Stimulated activated naive CD8-positive, alpha-beta T cell treated with anti-CD3 and anti-CD28 coated beads, Interleukin-15, Interleukin-2, amounts not matched to agents 100 ng/mL and 50 ng/mL, for 24 hours (primary cell): ENCODE measurements at regions not wholly inside any gene's neighbourhood (a gene's known extent, or its start where the extent isn't known, plus 50 kb on each side); places are given as distances from the start of the nearest gene placed in this dataset.
"Not testable (repeated sequence)": the region's sequence is repeated elsewhere in the genome, so short reads cannot be mapped to it uniquely, and the experiment has no call there.

Experiments used
- H3K27ac Mint-ChIP-seq: one replicate; pipeline ENCODE4 v1.8.0; 2021; ENCODE audit warnings: mild to moderate bottlenecking, mixed read lengths
- H3K27me3 Mint-ChIP-seq: one replicate; pipeline ENCODE4 v1.8.0; 2021; ENCODE audit warnings: mixed read lengths
- H3K36me3 Mint-ChIP-seq: one replicate; pipeline ENCODE4 v1.8.0; 2021; ENCODE audit warnings: low read depth, mixed read lengths
- H3K4me1 Mint-ChIP-seq: one replicate; pipeline ENCODE4 v1.8.0; 2021; ENCODE audit warnings: low read depth, mixed read lengths
- H3K4me3 Mint-ChIP-seq: one replicate; pipeline ENCODE4 v1.8.0; 2021; ENCODE audit warnings: mild to moderate bottlenecking, mixed read lengths
- H3K9me3 Mint-ChIP-seq: one replicate; pipeline ENCODE4 v1.8.0; 2021; ENCODE audit warnings: mixed read lengths

- no peaks in the 10 kb centered on the region for H3K4me1 Mint-ChIP-seq
- no peaks in the 10 kb centered on the region for H3K36me3 Mint-ChIP-seq
- no peak overlapping the region for H3K27ac Mint-ChIP-seq
- H3K27me3 Mint-ChIP-seq, result no peaks in the 10 kb centered on the region
- H3K9me3 Mint-ChIP-seq, result peaks cover 7% of the 10 kb centered on the region
- no peak overlapping the region for H3K4me3 Mint-ChIP-seq
Observed at GRCh38 chr2:16978301-16978700, 312.7 kb upstream of the CYRIA start.

- Mint-ChIP-seq H3K4me3 (no peak overlapping the region), H3K27ac (no peak overlapping the region), H3K9me3 (peaks cover 7% of the 10 kb centered on the region), H3K4me1 (no peaks in the 10 kb centered on the region), H3K36me3 (no peaks in the 10 kb centered on the region), H3K27me3 (no peaks in the 10 kb centered on the region)
Observed at GRCh38 chr2:16974688-16975087, 309.1 kb upstream of the CYRIA start.

- Mint-ChIP-seq H3K36me3 (no peaks in the 10 kb centered on the region), H3K4me1 (no peaks in the 10 kb centered on the region), H3K9me3 (peaks cover 7% of the 10 kb centered on the region), H3K4me3 (no peak overlapping the region), H3K27me3 (no peaks in the 10 kb centered on the region), H3K27ac (no peak overlapping the region)
Observed at GRCh38 chr2:16973586-16974286, 308.1 kb upstream of the CYRIA start.

- H3K27me3 Mint-ChIP-seq, result no peaks in the 10 kb centered on the region
- H3K27ac Mint-ChIP-seq, result no peak overlapping the region
- no peaks in the 10 kb centered on the region for H3K4me1 Mint-ChIP-seq
- no peak overlapping the region for H3K4me3 Mint-ChIP-seq
- H3K36me3 Mint-ChIP-seq, result no peaks in the 10 kb centered on the region
- peaks cover 4% of the 10 kb centered on the region for H3K9me3 Mint-ChIP-seq
Observed at GRCh38 chr2:16972276-16972675, 306.6 kb upstream of the CYRIA start.

GRCh38 chr2:16971722-16972234 is 306.1 kb upstream of the CYRIA start:
- no peaks in the 10 kb centered on the region for H3K4me1 Mint-ChIP-seq
- H3K36me3 Mint-ChIP-seq, result no peaks in the 10 kb centered on the region

GRCh38 chr2:16970948-16971347 is 305.3 kb upstream of the CYRIA start:
- H3K36me3 Mint-ChIP-seq, H3K27ac Mint-ChIP-seq, H3K9me3 Mint-ChIP-seq, H3K4me3 Mint-ChIP-seq, H3K4me1 Mint-ChIP-seq, H3K27me3 Mint-ChIP-seq: not testable (repeated sequence)

More at GRCh38 chr2:16971722-16972234, 306.1 kb upstream of the CYRIA start:
- no peaks in the 10 kb centered on the region for H3K27me3 Mint-ChIP-seq
- H3K9me3 Mint-ChIP-seq, result peaks cover 4% of the 10 kb centered on the region
- no peak overlapping the region for H3K27ac Mint-ChIP-seq
- H3K4me3 Mint-ChIP-seq, result no peak overlapping the region

GRCh38 chr2:16962505-16962904 is 296.9 kb upstream of the CYRIA start:
- Mint-ChIP-seq H3K9me3 (no peaks in the 10 kb centered on the region), H3K4me3 (no peak overlapping the region), H3K36me3 (no peaks in the 10 kb centered on the region), H3K27ac (no peak overlapping the region), H3K4me1 (no peaks in the 10 kb centered on the region), H3K27me3 (no peaks in the 10 kb centered on the region)

- Mint-ChIP-seq H3K4me3 (no peak overlapping the region), H3K27ac (no peak overlapping the region), H3K36me3 (no peaks in the 10 kb centered on the region), H3K9me3 (no peaks in the 10 kb centered on the region), H3K27me3 (no peaks in the 10 kb centered on the region), H3K4me1 (no peaks in the 10 kb centered on the region)
Observed at GRCh38 chr2:16960579-16960978, 294.9 kb upstream of the CYRIA start.

- Mint-ChIP-seq H3K4me1 (no peaks in the 10 kb centered on the region), H3K27me3 (no peaks in the 10 kb centered on the region), H3K27ac (no peak overlapping the region), H3K9me3 (no peaks in the 10 kb centered on the region), H3K36me3 (no peaks in the 10 kb centered on the region), H3K4me3 (no peak overlapping the region)
Observed at GRCh38 chr2:16958266-16958665, 292.6 kb upstream of the CYRIA start.

GRCh38 chr2:16952805-16953204 is 287.2 kb upstream of the CYRIA start:
- no peak overlapping the region for H3K27ac Mint-ChIP-seq
- H3K9me3 Mint-ChIP-seq, result no peaks in the 10 kb centered on the region
- no peaks in the 10 kb centered on the region for H3K36me3 Mint-ChIP-seq
- no peaks in the 10 kb centered on the region for H3K27me3 Mint-ChIP-seq
- no peaks in the 10 kb centered on the region for H3K4me1 Mint-ChIP-seq
- H3K4me3 Mint-ChIP-seq, result no peak overlapping the region

- no peaks in the 10 kb centered on the region for H3K36me3 Mint-ChIP-seq
- H3K4me1 Mint-ChIP-seq, result no peaks in the 10 kb centered on the region
- no peak overlapping the region for H3K4me3 Mint-ChIP-seq
- H3K27me3 Mint-ChIP-seq, result no peaks in the 10 kb centered on the region
- H3K9me3 Mint-ChIP-seq, result no peaks in the 10 kb centered on the region
- H3K27ac Mint-ChIP-seq, result no peak overlapping the region
Observed at GRCh38 chr2:16952368-16952767, 286.7 kb upstream of the CYRIA start.

GRCh38 chr2:16950436-16950835 is 284.8 kb upstream of the CYRIA start:
- no peaks in the 10 kb centered on the region for H3K4me1 Mint-ChIP-seq

GRCh38 chr2:16948710-16949109 is 283.1 kb upstream of the CYRIA start:
- Mint-ChIP-seq H3K36me3 (no peaks in the 10 kb centered on the region), H3K27ac (no peak overlapping the region), H3K4me3 (no peak overlapping the region), H3K27me3 (no peaks in the 10 kb centered on the region), H3K9me3 (no peaks in the 10 kb centered on the region), H3K4me1 (no peaks in the 10 kb centered on the region)

More at GRCh38 chr2:16950436-16950835, 284.8 kb upstream of the CYRIA start:
- Mint-ChIP-seq H3K4me3 (no peak overlapping the region), H3K27me3 (no peaks in the 10 kb centered on the region), H3K9me3 (no peaks in the 10 kb centered on the region), H3K27ac (no peak overlapping the region), H3K36me3 (no peaks in the 10 kb centered on the region)

GRCh38 chr2:16948053-16948452 is 282.4 kb upstream of the CYRIA start:
- no peaks in the 10 kb centered on the region for H3K36me3 Mint-ChIP-seq
- H3K9me3 Mint-ChIP-seq, result no peaks in the 10 kb centered on the region
- H3K27ac Mint-ChIP-seq, result no peak overlapping the region
- H3K27me3 Mint-ChIP-seq, result no peaks in the 10 kb centered on the region
- no peaks in the 10 kb centered on the region for H3K4me1 Mint-ChIP-seq
- H3K4me3 Mint-ChIP-seq, result no peak overlapping the region

GRCh38 chr2:16943279-16943958 is 277.8 kb upstream of the CYRIA start:
- Mint-ChIP-seq H3K4me3 (no peak overlapping the region), H3K27me3 (no peaks in the 10 kb centered on the region), H3K27ac (no peak overlapping the region), H3K36me3 (no peaks in the 10 kb centered on the region), H3K4me1 (no peaks in the 10 kb centered on the region), H3K9me3 (peaks cover 10% of the 10 kb centered on the region)
